K562 (cell line): ENCODE measurements at regions not wholly inside any gene's neighbourhood (a gene's known extent, or its start where the extent isn't known, plus 50 kb on each side); places are given as distances from the start of the nearest gene placed in this dataset.

Experiments used
- ATAC-seq: fragments of 200-7000 bp; cut with Tn5 transposase; 3 replicates; pipeline ENCODE4 v1.9.1; 2020; ENCODE audit warnings: moderate library complexity
- BruUV-seq: library from RNA; stranded (reverse); fragments of 400-500 nt; replicated peaks from 2 replicates; lab custom pipeline; 2021; lab: Mats Ljungman, UMichigan
- CTCF ChIA-PET: fragments of 300-600 bp; formaldehyde crosslinking; extraction: SDS; loops from one replicate; lab custom pipeline; 2021; ENCODE audit warnings: low intra/inter-chr PET ratio; lab: Yijun Ruan, JAX
- POLR2A ChIA-PET: fragments of 300-600, 350-650 bp; sonication (Branson Sonifier 250); formaldehyde crosslinking; extraction: SDS; loops from one replicate; lab custom pipeline; 2021; ENCODE audit warnings: antibody characterized with exemption, inconsistent platforms; lab: Yijun Ruan, JAX
- DNase-seq, 4 experiments: peaks; one replicate each; pipeline versions ENCODE4 v3.0.0 to v3.0.0-alpha.2; 2011 to 2018; ENCODE audit warnings: low spot score in 3 of 4, mixed read lengths in 3 of 4; ENCODE audit errors: extremely low read depth in 1 of 4
- FAIRE-seq: peaks from 2 replicates; lab custom pipeline; 2011; peaks lifted over from hg19 to GRCh38; lab: Jason Lieb, UNC
- H2AFZ ChIP-seq: 2 replicates; pipeline ENCODE4 v1.6.0; 2011; ENCODE audit warnings: low read depth, low read length, control low read depth, inconsistent platforms
- H3K27ac ChIP-seq: fragments of 200-600 bp; 3 replicates; pipeline ENCODE4 v1.8.0; 2011; ENCODE audit warnings: low read depth, mild to moderate bottlenecking, control low read depth, inconsistent platforms, low read length, moderate library complexity, mixed read lengths; ENCODE audit errors: extremely low read depth
- H3K27me3 ChIP-seq, 2 experiments: fragments of 300-600 bp in 1 of 2; 2 replicates in 1 of 2; 3 replicates in 1 of 2; pipeline versions ENCODE4 v1.6.0 to v1.8.0; 2011; ENCODE audit warnings: inconsistent platforms in 2 of 2, low read length in 2 of 2, mild to moderate bottlenecking in 1 of 2, mixed read lengths in 1 of 2, moderate library complexity in 1 of 2; ENCODE audit not compliant: control insufficient read depth in 2 of 2, insufficient read depth in 2 of 2
- H3K36me3 ChIP-seq: fragments of 300-600 bp; 3 replicates; pipeline ENCODE4 v1.8.0; 2011; ENCODE audit warnings: mild to moderate bottlenecking, low read length, inconsistent platforms; ENCODE audit not compliant: control insufficient read depth, insufficient read depth
- H3K4me1 ChIP-seq, 2 experiments: fragments of 200-600 bp in 1 of 2; replicated peaks in 1 of 2; 2 replicates in 1 of 2; 3 replicates in 1 of 2; pipeline versions ENCODE4 v1.5.1 to v1.8.0; 2011; ENCODE audit warnings: inconsistent platforms in 2 of 2, low read length in 2 of 2, mild to moderate bottlenecking in 1 of 2, mixed read lengths in 1 of 2, moderate library complexity in 1 of 2; ENCODE audit not compliant: control insufficient read depth in 2 of 2, insufficient read depth in 2 of 2
- H3K4me2 ChIP-seq: 2 replicates; pipeline ENCODE4 v1.6.1; 2011; ENCODE audit warnings: low read length, control low read depth, inconsistent platforms, mixed read lengths; ENCODE audit not compliant: insufficient read depth
- H3K4me3 ChIP-seq: fragments of 200-600 bp; sonication (generic), shearing (Covaris generic); 2 replicates; pipeline ENCODE4 v1.5.1; 2016; ENCODE audit warnings: control low read depth, inconsistent platforms
- H3K79me2 ChIP-seq: fragments of 200-600 bp; 3 replicates; pipeline ENCODE4 v1.8.0; 2011; ENCODE audit warnings: low read length, inconsistent platforms; ENCODE audit not compliant: control insufficient read depth, insufficient read depth
- H3K9ac ChIP-seq, 2 experiments: 2 replicates each; pipeline versions ENCODE4 v1.6.0 to v1.6.1; 2011; ENCODE audit warnings: low read depth in 2 of 2, low read length in 2 of 2, control low read depth in 1 of 2, inconsistent platforms in 1 of 2, mild to moderate bottlenecking in 1 of 2, mixed read lengths in 1 of 2; ENCODE audit not compliant: insufficient read depth in 1 of 2
- H3K9me1 ChIP-seq: one replicate; pipeline ENCODE4 v1.6.0; 2011; ENCODE audit warnings: inconsistent platforms, mild to moderate bottlenecking, low read length, moderate library complexity; ENCODE audit not compliant: control insufficient read depth, insufficient read depth
- H3K9me3 ChIP-seq: replicated peaks from 2 replicates; pipeline ENCODE4 v1.5.1; 2011; ENCODE audit warnings: low read depth, low read length, inconsistent platforms; ENCODE audit not compliant: control insufficient read depth, insufficient read depth
- H4K20me1 ChIP-seq: replicated peaks from 2 replicates; pipeline ENCODE4 v1.6.1; 2011; ENCODE audit warnings: low read length, inconsistent platforms, mixed read lengths; ENCODE audit not compliant: control insufficient read depth, insufficient read depth
- CCNT2 ChIP-seq: IDR thresholded peaks from 2 replicates; pipeline ENCODE4 v1.6.1; 2011; ENCODE audit warnings: borderline replicate concordance, low read depth, mild to moderate bottlenecking, moderate library complexity, mixed read lengths, low read length; ENCODE audit not compliant: insufficient read length; ENCODE audit errors: extremely low read depth
- E2F3 ChIP-seq: fragments of 250-450 bp; sonication (Bioruptor Pico); IDR thresholded peaks from 2 replicates; pipeline ENCODE4 v1.4.0; 2020; ENCODE audit warnings: mild to moderate bottlenecking
- HINFP ChIP-seq: fragments of 450-650 bp; conservative IDR thresholded peaks from 2 replicates; pipeline ENCODE4 v1.6.1; 2016; ENCODE audit warnings: missing genetic modification characterization, low read depth, mild to moderate bottlenecking, control low read depth, missing compliant biosample characterization
- HNRNPUL1 ChIP-seq: fragments of 200-400 bp; formaldehyde crosslinking; IDR thresholded peaks from 2 replicates; pipeline ENCODE4 v1.6.1; 2017; ENCODE audit warnings: low read length
- KAT8 ChIP-seq: fragments of 450-650 bp; IDR thresholded peaks from 2 replicates; pipeline ENCODE4 v1.6.1; 2016; ENCODE audit warnings: low read depth, mild to moderate bottlenecking
- MCM2 ChIP-seq: fragments of 450-650 bp; IDR thresholded peaks from 2 replicates; pipeline ENCODE4 v1.6.1; 2017; ENCODE audit warnings: low read depth, mild to moderate bottlenecking
- NFATC3 ChIP-seq: fragments of 450-650 bp; IDR thresholded peaks from 2 replicates; pipeline ENCODE4 v1.6.1; 2017; ENCODE audit warnings: mild to moderate bottlenecking
- SIN3A ChIP-seq, 2 experiments: fragments of 150-350 bp in 1 of 2; IDR thresholded peaks; 2 replicates each; pipeline ENCODE4 v1.6.1; 2011 to 2016; ENCODE audit warnings: borderline replicate concordance in 2 of 2, low read depth in 2 of 2, low read length in 2 of 2, mild to moderate bottlenecking in 2 of 2, moderate library complexity in 2 of 2; ENCODE audit not compliant: control insufficient read depth in 1 of 2
- SMARCE1 ChIP-seq: fragments of 450-650 bp; IDR thresholded peaks from 2 replicates; pipeline ENCODE4 v1.7.1; 2016; ENCODE audit warnings: mild to moderate bottlenecking
- SP2 ChIP-seq: IDR thresholded peaks from 2 replicates; pipeline ENCODE4 v1.6.1; 2011; ENCODE audit warnings: mild to moderate bottlenecking, low read depth, low read length, moderate library complexity; ENCODE audit not compliant: poor library complexity, severe bottlenecking; ENCODE audit errors: extremely low read depth
- TOE1 ChIP-seq, 2 experiments: fragments of 450-650 bp in 1 of 2; sonication (generic) in 1 of 2; formaldehyde crosslinking in 1 of 2; IDR thresholded peaks; 2 replicates each; pipeline versions ENCODE4 v1.7.1 to v1.8.0; 2016 to 2022; ENCODE audit warnings: borderline replicate concordance in 2 of 2, mild to moderate bottlenecking in 2 of 2, antibody characterized with exemption in 1 of 2, inconsistent platforms in 1 of 2, low read depth in 1 of 2, missing genetic modification reagents in 1 of 2, moderate library complexity in 1 of 2
- ZNF23 ChIP-seq: fragments of 250-450 bp; sonication (Bioruptor Pico); IDR thresholded peaks from 2 replicates; pipeline ENCODE4 v1.4.0; 2020; ENCODE audit warnings: mild to moderate bottlenecking
- ZNF518B ChIP-seq: fragments of 250-450 bp; sonication (Bioruptor Pico); IDR thresholded peaks from 2 replicates; pipeline ENCODE4 v1.5.0; 2021; ENCODE audit warnings: mild to moderate bottlenecking, moderate library complexity
- WGBS: fragments of 100-300 bp; shearing (Covaris generic); methylation state at CpG from one replicate; pipeline ENCODE4 v1.1.6; 2016; ENCODE audit warnings: low coverage, mixed read lengths; ENCODE audit not compliant: insufficient coverage; ENCODE audit errors: missing lambda C conversion rate; 5-methylcytosine and 5-hydroxymethylcytosine counted together
- in situ Hi-C: fragments of 300-500 bp; cut with MboI; formaldehyde crosslinking; loops from 4 replicates; pipeline ENCODE4 v1.15.0; 2018; ENCODE audit warnings: inconsistent platforms, mixed read lengths
- intact Hi-C: fragments of 100-400 bp; cut with micrococcal nuclease; formaldehyde crosslinking; loops from 2 replicates; pipeline ENCODE4 v1.14.2; 2022
- TF ChIP-seq, protein P1 (sequence below): fragments of 250-450 bp; sonication (Bioruptor Pico); IDR thresholded peaks from 2 replicates; pipeline ENCODE4 v1.4.0; 2020; ENCODE audit warnings: mild to moderate bottlenecking, moderate library complexity

DNA sequence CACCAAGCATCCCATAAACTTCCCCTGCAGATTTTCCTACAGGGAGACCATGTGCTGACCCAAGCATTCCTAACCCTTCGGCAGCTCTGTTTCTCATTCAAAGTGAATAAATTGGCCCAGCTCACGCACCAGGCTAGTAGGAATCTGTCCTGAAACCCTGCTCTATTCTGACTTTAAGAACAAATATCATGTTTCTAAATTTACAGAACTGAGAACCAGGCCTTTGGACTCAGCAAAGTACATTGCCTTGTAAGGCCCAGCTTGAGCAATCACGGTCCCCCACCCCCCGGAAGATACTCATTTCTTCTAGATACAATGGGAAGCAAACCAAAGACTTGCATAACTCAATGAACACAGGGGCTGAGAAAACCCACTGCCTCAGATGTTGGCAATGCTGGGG, 160.1 kb upstream of the NFIA start:
- FAIRE-seq (no peak), DNase-seq (no peak), ATAC-seq (no peak)
- ChIA-PET CTCF (no interaction called here), POLR2A (interaction anchor here (0.5 kb wide), 1 partner anchor 53 kb away, joined by 3 read pairs; no protein-coding TSS in a partner anchor)
- Histone ChIP-seq H3K9me3 (no peaks in the 10 kb centered on the region), H3K4me1 (peaks cover 8% of the 10 kb centered on the region in 2 experiments; a peak in 4 of 5 replicates), H3K27ac (no peak overlapping the region), H3K79me2 (no peaks in the 10 kb centered on the region), H3K36me3 (no peaks in the 10 kb centered on the region), H3K27me3 (no peaks in the 10 kb centered on the region), H4K20me1 (no peaks in the 10 kb centered on the region), H3K9ac (no peak overlapping the region), H3K4me2 (no peak overlapping the region), H3K9me1 (no peaks in the 10 kb centered on the region), H2AFZ (no peak overlapping the region), H3K4me3 (no peak overlapping the region)
- intact Hi-C loops (no loop called here), in situ Hi-C loops (no loop called here)
- TF ChIP-seq, protein P1, sequence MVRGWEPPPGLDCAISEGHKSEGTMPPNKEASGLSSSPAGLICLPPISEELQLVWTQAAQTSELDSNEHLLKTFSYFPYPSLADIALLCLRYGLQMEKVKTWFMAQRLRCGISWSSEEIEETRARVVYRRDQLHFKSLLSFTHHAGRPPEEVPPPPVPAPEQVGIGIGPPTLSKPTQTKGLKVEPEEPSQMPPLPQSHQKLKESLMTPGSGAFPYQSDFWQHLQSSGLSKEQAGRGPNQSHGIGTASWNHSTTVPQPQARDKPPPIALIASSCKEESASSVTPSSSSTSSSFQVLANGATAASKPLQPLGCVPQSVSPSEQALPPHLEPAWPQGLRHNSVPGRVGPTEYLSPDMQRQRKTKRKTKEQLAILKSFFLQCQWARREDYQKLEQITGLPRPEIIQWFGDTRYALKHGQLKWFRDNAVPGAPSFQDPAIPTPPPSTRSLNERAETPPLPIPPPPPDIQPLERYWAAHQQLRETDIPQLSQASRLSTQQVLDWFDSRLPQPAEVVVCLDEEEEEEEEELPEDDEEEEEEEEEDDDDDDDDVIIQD (CRISPR knock-in tag) = no peak
- TF ChIP-seq KAT8 (no peak), NFATC3 (no peak), CCNT2 (no peak), HINFP (no peak), ZNF518B (CRISPR knock-in tag) (no peak), TOE1 (IDR thresholded peaks at IDR 0.05; ENCODE audit: borderline replicate concordance) (no peak), TOE1 (CRISPR knock-in tag; IDR thresholded peaks at IDR 0.05; ENCODE audit: borderline replicate concordance, low read depth) (no peak), MCM2 (no peak), SIN3A (IDR thresholded peaks at IDR 0.05; ENCODE audit: borderline replicate concordance in 2 of 2, control insufficient read depth in 1 of 2, low read depth in 2 of 2, low read length in 2 of 2) (no peak), ZNF23 (CRISPR knock-in tag) (no peak), HNRNPUL1 (no peak), E2F3 (CRISPR knock-in tag) (no peak), SP2 (no peak), SMARCE1 (no peak)
- 62% methylated on average over 4 of the region's 4 CpGs for WGBS
- BruUV-seq = no TSS peak
